PC-3 (cell line): ENCODE measurements at regions not wholly inside any gene's neighbourhood (a gene's known extent, or its start where the extent isn't known, plus 50 kb on each side); places are given as distances from the start of the nearest gene placed in this dataset.

Experiments
- ATAC-seq: fragments of 200-7000 bp; cut with Tn5 transposase; 2 replicates; pipeline ENCODE4 v1.9.1; 2020; ENCODE audit warnings: mild to moderate bottlenecking, moderate library complexity
- BruUV-seq: library from RNA; stranded (reverse); fragments of 400-500 nt; replicated peaks from 2 replicates; lab custom pipeline; 2021; lab: Mats Ljungman, UMichigan
- CTCF ChIA-PET: fragments of 300-600 bp; sonication (Branson Sonifier 250); formaldehyde crosslinking; loops from one replicate; lab custom pipeline; 2022; ENCODE audit warnings: antibody characterized with exemption; lab: Charles Lee
- POLR2A ChIA-PET: fragments of 300-600 bp; sonication (Branson Sonifier 250); formaldehyde crosslinking; loops from one replicate; lab custom pipeline; 2022; ENCODE audit warnings: antibody characterized with exemption; ENCODE audit not compliant: unreplicated experiment; lab: Charles Lee
- DNase-seq: peaks from one replicate; pipeline ENCODE4 v3.0.0-alpha.2; 2015
- H2AFZ ChIP-seq: fragments of 300-600 bp; sonication (generic); 2 replicates; pipeline ENCODE4 v1.6.0; 2016; ENCODE audit warnings: antibody characterized with exemption, low read length
- H3F3A ChIP-seq: fragments of 300-600 bp; sonication (generic); one replicate; pipeline ENCODE4 v1.6.0; 2017; ENCODE audit warnings: antibody characterized with exemption, low read length, control low read depth, mild to moderate bottlenecking; ENCODE audit not compliant: unreplicated experiment
- H3K27ac ChIP-seq: fragments of 300-600 bp; sonication (generic); 2 replicates; pipeline ENCODE4 v1.5.1; 2016; ENCODE audit warnings: mild to moderate bottlenecking, low read length
- H3K27me3 ChIP-seq: fragments of 300-600 bp; sonication (generic); 2 replicates; pipeline ENCODE4 v1.6.1; 2016; ENCODE audit warnings: low read length, mixed read lengths
- H3K36me3 ChIP-seq: fragments of 300-600 bp; sonication (generic); 2 replicates; pipeline ENCODE4 v1.6.1; 2016; ENCODE audit warnings: low read depth, mixed run types, low read length, mixed read lengths
- H3K4me1 ChIP-seq: fragments of 300-600 bp; sonication (generic); 2 replicates; pipeline ENCODE4 v1.5.1; 2016; ENCODE audit warnings: low read length; ENCODE audit not compliant: insufficient read depth
- H3K4me2 ChIP-seq: fragments of 300-600 bp; sonication (generic); 2 replicates; pipeline ENCODE4 v1.6.0; 2016; ENCODE audit warnings: low read length
- H3K4me3 ChIP-seq: fragments of 300-600 bp; sonication (generic); 2 replicates; pipeline ENCODE4 v1.5.1; 2016; ENCODE audit warnings: mild to moderate bottlenecking, low read length, mixed read lengths
- H3K79me2 ChIP-seq: fragments of 300-600 bp; sonication (generic); 2 replicates; pipeline ENCODE4 v1.6.1; 2017; ENCODE audit warnings: low read length, mixed read lengths
- H3K9ac ChIP-seq: fragments of 300-600 bp; sonication (generic); 2 replicates; pipeline ENCODE4 v1.6.0; 2016; ENCODE audit warnings: mild to moderate bottlenecking, low read length
- H3K9me2 ChIP-seq: fragments of 300-600 bp; sonication (generic); replicated peaks from 2 replicates; pipeline ENCODE4 v1.6.1; 2016; ENCODE audit warnings: mixed run types, low read length, mixed read lengths
- H3K9me3 ChIP-seq: fragments of 300-600 bp; sonication (generic); 2 replicates; pipeline ENCODE4 v1.6.1; 2016; ENCODE audit warnings: low read length, mixed read lengths
- H4K20me1 ChIP-seq: fragments of 300-600 bp; sonication (generic); 2 replicates; pipeline ENCODE4 v1.6.1; 2016; ENCODE audit warnings: low read length, mixed read lengths
- EZH2 ChIP-seq: fragments of 300-600 bp; sonication (generic); IDR thresholded peaks from one replicate; pipeline ENCODE4 v1.6.1; 2017; ENCODE audit warnings: antibody characterized with exemption, mild to moderate bottlenecking, low read length; ENCODE audit not compliant: unreplicated experiment
- EZH2phosphoT487 ChIP-seq: fragments of 300-600 bp; sonication (generic); IDR thresholded peaks from 2 replicates; pipeline ENCODE4 v1.6.1; 2018; ENCODE audit warnings: mild to moderate bottlenecking, antibody characterized with exemption, low read length, borderline replicate concordance
- intact Hi-C: fragments of 100-400 bp; cut with micrococcal nuclease; formaldehyde crosslinking; loops from 2 replicates; pipeline ENCODE4 v1.9.0; 2023
- TF ChIP-seq, protein P1 (sequence below): fragments of 300-600 bp; sonication (generic); conservative IDR thresholded peaks from 2 replicates; pipeline ENCODE4 v1.5.1; 2017; ENCODE audit warnings: antibody characterized with exemption, low read depth, mild to moderate bottlenecking, low read length

DNA sequence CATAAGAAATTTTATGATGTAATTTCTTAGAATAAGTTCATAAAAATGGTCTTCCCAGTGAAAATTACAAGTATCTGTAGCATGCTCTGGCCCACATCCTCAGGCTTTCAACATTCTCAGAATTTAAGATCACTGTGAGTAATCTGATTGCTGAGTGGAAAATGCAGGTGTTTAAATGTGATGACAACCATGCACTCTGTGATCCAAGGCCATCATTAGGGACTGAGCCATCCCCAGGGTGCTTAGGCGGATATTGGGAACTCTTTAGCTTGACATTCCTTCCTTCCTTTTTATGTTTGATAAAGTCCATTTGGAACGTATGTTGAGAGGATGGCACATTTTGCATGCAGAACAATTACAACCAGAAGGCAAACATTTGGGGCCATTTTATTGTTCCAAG, 95.5 kb downstream of the ARL4C start:
- intact Hi-C loops = no loop called here
- H3K27me3 ChIP-seq = no peaks in the 10 kb centered on the region
- H3K36me3 ChIP-seq = no peaks in the 10 kb centered on the region
- H3K9me2 ChIP-seq = no peaks in the 10 kb centered on the region
- POLR2A ChIA-PET = no interaction called here
- no peaks in the 10 kb centered on the region for H3F3A ChIP-seq
- no peak overlapping the region for H3K9ac ChIP-seq
- TF ChIP-seq EZH2phosphoT487 = no peak
- TF ChIP-seq, protein P1, sequence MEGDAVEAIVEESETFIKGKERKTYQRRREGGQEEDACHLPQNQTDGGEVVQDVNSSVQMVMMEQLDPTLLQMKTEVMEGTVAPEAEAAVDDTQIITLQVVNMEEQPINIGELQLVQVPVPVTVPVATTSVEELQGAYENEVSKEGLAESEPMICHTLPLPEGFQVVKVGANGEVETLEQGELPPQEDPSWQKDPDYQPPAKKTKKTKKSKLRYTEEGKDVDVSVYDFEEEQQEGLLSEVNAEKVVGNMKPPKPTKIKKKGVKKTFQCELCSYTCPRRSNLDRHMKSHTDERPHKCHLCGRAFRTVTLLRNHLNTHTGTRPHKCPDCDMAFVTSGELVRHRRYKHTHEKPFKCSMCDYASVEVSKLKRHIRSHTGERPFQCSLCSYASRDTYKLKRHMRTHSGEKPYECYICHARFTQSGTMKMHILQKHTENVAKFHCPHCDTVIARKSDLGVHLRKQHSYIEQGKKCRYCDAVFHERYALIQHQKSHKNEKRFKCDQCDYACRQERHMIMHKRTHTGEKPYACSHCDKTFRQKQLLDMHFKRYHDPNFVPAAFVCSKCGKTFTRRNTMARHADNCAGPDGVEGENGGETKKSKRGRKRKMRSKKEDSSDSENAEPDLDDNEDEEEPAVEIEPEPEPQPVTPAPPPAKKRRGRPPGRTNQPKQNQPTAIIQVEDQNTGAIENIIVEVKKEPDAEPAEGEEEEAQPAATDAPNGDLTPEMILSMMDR = no peak
- no peak for TF ChIP-seq EZH2
- no peak overlapping the region for H3K4me3 ChIP-seq
- no TSS peak for BruUV-seq
- H3K4me1 ChIP-seq = 0 out of 2 replicates have a peak, but pooled peaks cover 6% of the 10 kb centered on the region
- DNase-seq (no peak), ATAC-seq (no peak)
- no peaks in the 10 kb centered on the region for H4K20me1 ChIP-seq
- no peaks in the 10 kb centered on the region for H3K9me3 ChIP-seq
- no peak overlapping the region for H3K4me2 ChIP-seq
- no peak overlapping the region for H2AFZ ChIP-seq
- no peaks in the 10 kb centered on the region for H3K79me2 ChIP-seq
- no peak overlapping the region for H3K27ac ChIP-seq
- CTCF ChIA-PET = no interaction called here

DNA sequence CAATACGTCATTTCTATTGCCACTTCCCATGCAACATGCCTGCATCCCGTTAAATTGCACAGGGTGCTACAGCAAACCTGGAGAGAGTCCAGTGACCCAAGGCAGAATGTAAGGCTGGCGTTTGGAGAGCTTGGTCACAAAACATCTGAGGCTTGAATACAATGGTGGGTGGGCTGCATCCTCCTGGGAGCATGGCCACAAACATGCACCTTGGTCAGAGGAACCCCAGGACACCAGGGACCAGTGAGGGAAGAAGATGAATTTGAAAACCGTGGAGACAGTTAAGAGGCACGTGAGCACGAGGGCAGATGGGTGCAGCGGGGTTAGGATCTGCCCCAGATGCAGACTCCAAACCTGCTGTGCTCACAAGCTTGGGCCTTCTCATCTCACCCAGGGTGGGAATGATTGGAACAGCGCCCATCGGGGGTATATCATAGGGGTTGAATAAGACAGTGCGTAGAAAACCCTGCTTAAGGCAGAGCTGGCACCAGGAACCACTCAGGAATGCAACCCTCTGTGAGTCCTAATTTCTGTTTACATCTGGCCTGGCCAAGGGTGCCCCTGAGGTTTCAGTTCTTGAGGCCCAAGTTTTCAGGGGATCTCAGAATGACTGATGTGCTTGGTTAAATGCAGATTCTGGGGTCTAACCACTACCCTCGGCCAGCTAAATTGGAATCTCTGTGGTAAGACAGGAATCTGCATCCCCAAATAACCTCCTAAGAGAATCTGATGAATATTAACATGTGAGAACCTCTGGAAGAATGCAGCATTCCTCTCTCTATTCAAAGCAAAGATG, 97.2 kb downstream of the ARL4C start:
- Histone ChIP-seq H3K27ac (no peak overlapping the region), H3K9me2 (no peaks in the 10 kb centered on the region), H3K36me3 (no peaks in the 10 kb centered on the region), H3K4me2 (no peak overlapping the region), H3K9me3 (no peaks in the 10 kb centered on the region), H3K27me3 (no peaks in the 10 kb centered on the region), H3K4me3 (no peak overlapping the region), H3K4me1 (no peaks in the 10 kb centered on the region), H3K9ac (no peak overlapping the region), H3F3A (no peaks in the 10 kb centered on the region), H3K79me2 (no peaks in the 10 kb centered on the region), H4K20me1 (no peaks in the 10 kb centered on the region), H2AFZ (no peak overlapping the region)
- no peak for DNase-seq
- TF ChIP-seq EZH2phosphoT487 = no peak
- TF ChIP-seq, protein P1 = no peak
- TF ChIP-seq EZH2 = no peak
- no TSS peak for BruUV-seq
- POLR2A ChIA-PET = no interaction called here
- CTCF ChIA-PET = no interaction called here
- ATAC-seq = no peak
- intact Hi-C loops = no loop called here

DNA sequence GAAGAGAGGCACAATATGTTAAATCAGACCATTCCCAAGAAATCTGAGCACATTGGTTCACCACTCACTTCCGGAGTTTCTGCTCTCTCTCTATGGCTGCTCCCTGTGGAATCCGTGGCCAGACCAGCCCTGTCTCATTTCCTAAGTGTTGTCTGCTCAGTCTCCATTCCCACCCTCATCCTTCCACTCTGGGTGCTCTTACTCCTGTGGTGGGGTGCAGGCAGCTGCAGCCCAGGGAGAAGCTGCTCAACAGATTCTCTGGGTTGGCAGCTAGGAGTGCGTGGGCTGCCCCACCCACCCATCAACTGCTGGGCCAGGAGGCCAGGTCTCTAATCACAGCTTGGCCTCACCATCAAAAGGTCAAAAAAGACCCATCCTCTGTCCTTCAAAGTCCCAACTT, 98.3 kb downstream of the ARL4C start:
- H3K9me2 ChIP-seq = no peaks in the 10 kb centered on the region
- ATAC-seq (no peak), DNase-seq (no peak)
- H3K27ac ChIP-seq = no peak overlapping the region
- no peaks in the 10 kb centered on the region for H3K9me3 ChIP-seq
- H3F3A ChIP-seq = no peaks in the 10 kb centered on the region
- TF ChIP-seq, protein P1 = no peak
- TF ChIP-seq EZH2 (no peak), EZH2phosphoT487 (no peak)
- H3K4me2 ChIP-seq = no peak overlapping the region
- intact Hi-C loops = no loop called here
- BruUV-seq = no TSS peak
- no peaks in the 10 kb centered on the region for H3K79me2 ChIP-seq
- no peaks in the 10 kb centered on the region for H4K20me1 ChIP-seq
- ChIA-PET CTCF (no interaction called here), POLR2A (no interaction called here)
- no peaks in the 10 kb centered on the region for H3K36me3 ChIP-seq
- no peaks in the 10 kb centered on the region for H3K4me1 ChIP-seq
- no peak overlapping the region for H2AFZ ChIP-seq
- H3K4me3 ChIP-seq = no peak overlapping the region
- no peak overlapping the region for H3K9ac ChIP-seq
- no peaks in the 10 kb centered on the region for H3K27me3 ChIP-seq
